Glomerular visceral epithelial cell (primary cell): ENCODE measurements at regions not wholly inside any gene's neighbourhood (a gene's known extent, or its start where the extent isn't known, plus 50 kb on each side); places are given as distances from the start of the nearest gene placed in this dataset.
"Not testable (repeated sequence)": the region's sequence is repeated elsewhere in the genome, so short reads cannot be mapped to it uniquely, and the experiment has no call there.

Source experiments
- DNase-seq: peaks from one replicate; pipeline ENCODE4 v3.0.0-alpha.2; 2016; ENCODE audit errors: extremely low spot score

DNA sequence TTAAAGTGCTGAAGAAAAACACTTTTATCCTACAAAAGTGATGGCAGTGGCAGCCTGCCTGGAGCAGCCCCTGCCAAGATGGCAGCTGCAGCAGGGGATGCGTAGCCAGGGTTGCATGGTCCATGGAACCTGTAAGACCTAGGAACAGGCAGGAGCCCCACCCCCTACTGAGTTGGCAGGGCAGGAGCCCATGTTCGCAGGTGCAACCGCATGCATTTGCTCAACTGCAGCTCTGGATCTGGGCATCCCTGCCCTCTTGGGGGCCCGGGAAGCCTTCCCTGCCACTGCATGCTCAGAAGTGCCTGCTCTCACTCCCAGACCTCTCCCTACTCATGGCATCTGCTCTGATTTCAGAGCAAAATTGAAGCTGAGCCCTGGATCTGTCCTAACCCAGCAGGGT is 779.6 kb downstream of the CDH18 start:
- DNase-seq, result no peak

DNA sequence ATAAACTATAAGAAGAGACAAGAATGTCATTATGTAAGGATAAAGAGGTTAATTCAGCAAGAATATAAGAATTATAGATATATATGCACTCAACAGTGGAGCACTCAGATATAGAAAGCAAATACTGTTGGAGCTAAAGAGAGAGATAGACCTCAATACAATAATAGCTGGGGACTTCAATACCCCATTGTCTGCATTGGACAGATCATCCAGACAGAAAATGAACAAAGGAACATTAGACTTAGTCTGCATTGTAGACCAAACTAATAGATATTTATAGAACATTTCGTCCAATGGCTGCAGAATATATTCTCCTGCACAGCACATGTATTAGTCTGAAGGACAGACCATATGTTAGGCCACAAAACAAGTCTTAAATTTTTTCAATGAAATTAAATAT is 777.1 kb downstream of the CDH18 start:
- DNase-seq, result no peak

DNA sequence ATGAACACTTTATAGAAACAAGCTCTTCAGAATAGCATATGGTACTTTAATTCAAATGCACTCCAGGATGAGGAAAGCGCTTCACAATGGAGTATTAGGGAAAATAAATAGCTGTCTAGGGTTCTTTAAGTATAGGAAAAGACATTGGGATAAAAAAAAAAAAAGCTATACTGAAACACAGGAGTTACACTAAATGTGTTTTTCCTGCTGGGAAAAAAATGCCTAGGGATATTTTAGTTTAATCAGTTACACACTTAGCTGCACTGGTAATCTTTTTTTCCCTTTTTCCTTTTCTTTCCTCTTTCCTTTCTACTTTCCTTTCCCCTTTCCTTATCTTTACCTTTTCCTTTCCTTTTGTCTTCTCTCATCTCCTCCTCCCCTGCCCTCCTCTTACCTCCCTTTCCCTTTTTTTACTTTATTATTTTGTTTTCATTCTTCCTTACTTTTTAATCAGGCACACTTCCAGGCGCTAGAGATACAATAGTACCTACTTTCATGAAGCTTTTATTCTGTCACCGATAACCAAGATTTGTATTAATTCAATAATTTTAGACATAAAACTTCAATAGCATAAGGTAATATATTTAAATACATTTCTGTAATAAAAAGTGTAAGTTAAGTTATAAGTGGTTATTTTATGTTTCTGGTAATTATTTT is 758.7 kb downstream of the CDH18 start:
- DNase-seq, result no peak

DNA sequence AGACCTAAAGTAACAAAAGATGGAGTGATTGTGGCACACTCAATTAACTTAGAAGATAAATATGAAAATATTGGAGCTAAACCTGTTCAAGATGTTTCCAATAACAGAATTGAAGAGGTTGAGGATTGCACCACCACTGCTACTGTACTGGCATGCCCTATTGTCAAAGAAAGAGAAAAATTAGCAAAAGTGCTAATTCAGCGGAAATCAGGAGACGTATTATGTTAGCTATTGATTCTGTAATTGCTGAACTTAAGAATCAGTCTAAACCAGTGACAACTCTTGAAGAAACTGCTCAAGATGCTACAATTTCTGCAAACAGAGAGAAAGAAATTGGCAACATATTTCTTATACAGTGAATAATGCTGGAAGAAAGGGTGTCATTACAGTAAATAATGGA is 754.4 kb downstream of the CDH18 start:
- DNase-seq, result no peak

DNA sequence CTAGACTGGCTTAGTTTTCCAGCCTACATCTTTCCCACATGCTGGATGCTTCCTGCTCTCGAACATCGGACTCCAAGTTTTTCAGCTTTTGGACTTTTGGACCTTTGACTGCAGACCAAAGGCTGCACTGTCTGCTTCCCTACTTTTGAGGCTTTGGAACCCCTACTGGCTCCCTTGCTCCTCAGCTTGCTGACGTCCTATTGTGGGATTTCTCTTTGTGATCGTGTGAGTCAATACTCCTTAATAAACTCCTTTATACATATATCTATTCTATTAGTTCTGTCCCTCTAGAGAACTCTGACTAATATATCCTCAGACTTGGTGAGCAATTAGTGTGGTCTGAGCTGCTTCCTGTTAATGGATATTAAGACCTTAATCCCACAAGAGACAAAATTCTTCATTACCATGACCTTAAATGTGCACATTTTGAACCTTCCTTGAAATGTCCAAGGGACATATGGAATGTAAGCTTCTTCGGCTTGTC is 752.9 kb downstream of the CDH18 start:
- DNase-seq, result no peak

DNA sequence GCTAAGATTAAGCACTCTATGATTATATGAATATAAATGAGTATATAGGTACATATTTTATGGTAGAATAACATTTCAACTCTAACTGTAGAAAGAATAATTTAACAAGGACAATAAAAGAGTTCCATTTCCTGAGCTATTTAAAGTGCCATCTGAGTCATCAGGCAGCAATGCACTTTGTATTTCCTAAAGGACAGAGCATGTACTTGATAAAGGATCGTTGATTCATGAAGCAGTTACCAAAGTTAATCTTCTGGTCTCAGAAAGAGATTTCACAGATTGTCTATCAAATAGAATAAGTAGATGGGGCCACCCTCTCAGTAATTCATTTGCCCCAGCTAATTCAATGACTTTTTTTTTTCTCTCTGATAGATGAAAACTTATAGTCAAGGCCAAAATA is 747.8 kb downstream of the CDH18 start:
- peak; percentile 48 for DNase-seq

DNA sequence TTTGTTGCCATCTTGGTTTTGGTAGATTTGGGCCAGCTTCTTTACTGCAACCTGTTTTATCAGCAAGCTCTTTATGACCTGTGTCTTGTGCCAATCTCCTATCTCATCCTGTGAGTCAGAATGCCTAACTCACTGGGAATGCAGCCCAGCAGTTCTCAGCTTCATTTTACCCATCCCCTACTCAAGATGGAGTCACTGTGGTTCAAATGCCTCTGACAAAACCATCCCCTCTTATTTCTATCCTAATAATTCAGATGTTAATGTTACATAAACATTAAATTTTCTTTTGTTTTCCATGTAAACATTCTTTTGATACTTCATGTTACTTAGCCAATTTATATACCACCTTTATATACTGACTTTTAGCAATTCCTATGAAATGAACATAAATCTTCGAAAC is 746.3 kb downstream of the CDH18 start:
- peak; percentile 5 for DNase-seq

DNA sequence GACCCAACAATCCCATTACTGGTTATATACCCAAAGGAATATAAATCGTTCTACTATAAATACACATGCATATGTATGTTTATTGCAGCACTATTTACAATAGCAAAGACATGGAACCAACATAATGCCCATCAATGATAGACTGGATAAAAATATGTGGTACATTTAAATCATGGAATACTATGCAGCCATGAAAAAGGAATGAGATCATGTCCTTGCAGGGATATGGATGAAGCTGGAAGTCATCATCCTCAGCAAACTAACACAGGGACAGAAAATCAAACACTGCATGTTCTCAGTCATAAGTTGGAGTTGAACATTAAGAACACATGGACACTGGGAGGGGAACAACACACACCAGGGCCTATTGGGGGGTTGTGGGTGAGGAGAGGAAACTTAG is 741.8 kb downstream of the CDH18 start:
- not testable (repeated sequence) for DNase-seq

DNA sequence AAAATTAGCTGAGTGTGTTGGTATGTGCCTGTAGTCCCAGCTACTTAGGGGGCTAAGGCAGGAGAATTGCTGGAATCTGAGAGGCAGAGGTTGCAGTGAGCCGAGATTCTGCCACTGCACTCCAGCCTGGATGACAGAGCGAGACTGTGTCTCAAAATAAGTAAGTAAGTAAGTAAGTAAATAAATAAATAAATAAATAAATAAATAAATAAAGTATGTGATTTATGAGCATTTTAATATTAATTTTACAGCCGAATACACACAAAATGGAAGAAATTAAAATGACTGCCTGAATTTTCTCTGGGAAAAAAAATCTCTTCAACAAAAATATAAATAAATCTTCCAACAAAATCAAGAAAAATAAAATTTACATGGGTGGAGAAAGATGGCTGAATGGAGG is 740.7 kb downstream of the CDH18 start:
- no peak for DNase-seq

DNA sequence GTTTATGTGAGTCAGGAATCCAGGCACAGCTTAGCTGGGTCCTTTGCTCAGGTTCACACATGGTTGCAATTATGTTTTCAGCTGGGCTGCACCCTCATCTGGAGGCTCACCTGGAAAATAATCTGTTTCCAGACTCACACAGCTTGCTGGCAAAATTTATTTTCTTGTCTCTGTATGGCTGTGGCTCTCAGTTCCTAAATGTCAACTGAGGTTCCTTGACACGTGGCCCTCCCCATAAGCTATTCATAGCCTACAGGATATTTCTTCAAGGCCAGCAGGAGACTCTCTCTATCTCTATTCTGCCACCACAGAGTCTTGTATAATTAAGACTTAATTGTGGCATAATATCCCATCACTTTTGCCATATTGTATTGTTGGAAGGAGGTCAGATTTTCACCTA is 732.0 kb downstream of the CDH18 start:
- no peak for DNase-seq

DNA sequence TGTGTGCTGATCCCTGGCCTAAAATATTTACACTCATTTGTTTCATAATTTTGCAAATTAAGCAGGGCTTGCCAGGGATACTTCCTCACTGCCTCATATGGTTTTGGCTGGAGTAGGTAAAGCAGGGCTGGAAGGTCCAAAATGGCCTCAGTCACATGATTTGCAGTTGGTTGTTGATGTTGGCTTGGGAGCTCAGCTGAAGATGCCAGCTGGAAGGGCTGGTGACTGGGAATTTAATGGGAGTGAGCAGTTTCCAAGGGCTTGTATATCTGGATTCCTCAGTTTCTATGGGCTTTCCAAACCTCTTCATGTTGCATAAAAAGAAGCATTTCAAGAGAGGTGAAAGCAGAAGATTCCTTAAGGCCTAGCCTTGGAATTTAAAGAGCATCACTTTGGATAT is 729.3 kb downstream of the CDH18 start:
- no peak for DNase-seq

DNA sequence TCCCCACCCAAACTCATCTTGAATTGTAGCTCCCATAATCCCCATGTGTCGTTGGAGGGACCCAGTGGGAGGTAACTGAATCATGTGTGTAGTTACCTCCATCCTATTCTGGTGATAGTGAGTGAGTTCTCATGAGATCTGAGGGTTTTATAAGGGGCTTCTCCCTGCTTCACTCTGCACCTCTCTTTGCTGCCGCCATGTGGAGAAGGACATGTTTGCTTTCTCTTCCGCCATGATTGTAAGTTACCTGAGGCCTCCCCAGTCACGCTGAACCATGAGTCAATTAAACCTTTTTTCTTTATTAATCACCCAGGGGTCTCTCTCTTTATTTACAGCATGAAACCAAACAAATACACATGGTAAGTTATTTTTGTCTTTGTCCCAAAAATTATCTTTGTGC is 726.1 kb downstream of the CDH18 start:
- DNase-seq, result no peak

DNA sequence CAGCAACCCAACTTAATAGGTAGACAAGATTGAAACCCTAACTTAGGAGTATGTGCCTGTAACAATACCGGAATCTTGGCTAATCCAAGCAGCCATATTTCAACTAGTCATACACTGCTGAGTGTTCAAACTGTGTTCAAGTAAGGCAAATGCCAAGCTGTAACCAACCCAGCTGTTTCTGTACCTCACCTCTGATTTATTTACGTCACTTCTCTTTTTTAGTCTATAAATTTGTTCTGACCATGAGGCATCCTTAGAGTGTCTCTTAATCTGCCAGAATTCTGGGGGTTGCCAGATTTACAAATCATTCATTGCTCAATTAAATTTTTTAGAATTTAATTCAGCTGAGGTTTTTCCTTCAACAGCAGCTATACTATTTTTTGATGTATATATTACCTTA is 723.2 kb downstream of the CDH18 start:
- no peak for DNase-seq

DNA sequence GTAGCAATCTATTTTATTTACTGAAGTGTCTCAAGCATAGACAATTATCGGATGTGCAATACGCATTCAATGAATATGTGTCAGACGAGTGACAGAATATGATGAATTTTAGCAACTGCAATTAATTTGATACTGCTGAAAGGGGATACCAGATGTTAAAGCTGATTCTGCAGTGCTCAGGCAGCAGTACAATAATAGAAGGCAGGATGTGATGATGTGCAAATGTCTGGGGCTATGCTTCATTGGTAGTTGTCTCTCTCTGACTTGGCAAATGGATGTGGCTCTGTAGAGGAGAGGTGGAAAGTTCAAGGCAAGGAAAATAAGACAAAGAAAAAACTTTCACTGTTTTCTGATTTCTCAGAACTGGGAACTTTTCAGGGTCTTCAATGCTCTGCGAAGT is 721.2 kb downstream of the CDH18 start:
- no peak for DNase-seq

DNA sequence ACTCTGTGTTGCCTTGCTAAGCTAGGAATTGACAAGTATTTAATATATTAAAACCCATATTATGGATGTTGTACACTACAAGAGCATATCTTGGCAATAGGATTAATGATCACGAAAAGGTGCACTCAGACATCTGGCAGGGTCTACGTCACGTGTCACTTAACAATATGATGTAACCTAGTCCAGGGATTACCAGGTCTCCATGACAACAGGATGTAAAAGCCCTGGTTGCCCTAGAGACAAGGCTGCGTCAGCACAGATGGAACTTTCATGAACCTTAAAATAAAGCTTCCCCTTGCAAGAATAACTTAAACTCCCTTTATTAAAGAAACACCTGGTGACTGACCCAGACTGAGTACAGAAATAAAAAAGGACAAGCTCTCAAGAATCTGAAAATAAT is 717.8 kb downstream of the CDH18 start:
- DNase-seq, result no peak

DNA sequence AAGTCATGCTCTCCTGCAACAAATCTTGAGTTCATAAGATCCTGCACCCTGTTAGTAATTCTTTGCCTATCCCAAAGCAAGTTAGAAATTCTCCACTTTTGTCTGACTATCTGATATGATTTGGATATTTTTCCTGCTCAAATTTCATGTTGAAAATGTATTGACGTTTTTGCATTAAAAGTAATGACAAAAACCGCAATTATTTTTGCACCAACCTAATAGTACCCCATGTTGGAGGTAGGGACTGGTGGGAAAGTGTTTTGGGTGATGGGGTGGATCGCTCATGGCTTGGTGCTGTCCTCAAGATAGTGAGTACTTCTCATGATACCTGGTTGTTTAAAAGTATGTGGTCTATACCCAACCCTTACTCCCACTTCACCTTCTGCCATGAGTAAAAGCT is 713.4 kb downstream of the CDH18 start:
- DNase-seq, result no peak

DNA sequence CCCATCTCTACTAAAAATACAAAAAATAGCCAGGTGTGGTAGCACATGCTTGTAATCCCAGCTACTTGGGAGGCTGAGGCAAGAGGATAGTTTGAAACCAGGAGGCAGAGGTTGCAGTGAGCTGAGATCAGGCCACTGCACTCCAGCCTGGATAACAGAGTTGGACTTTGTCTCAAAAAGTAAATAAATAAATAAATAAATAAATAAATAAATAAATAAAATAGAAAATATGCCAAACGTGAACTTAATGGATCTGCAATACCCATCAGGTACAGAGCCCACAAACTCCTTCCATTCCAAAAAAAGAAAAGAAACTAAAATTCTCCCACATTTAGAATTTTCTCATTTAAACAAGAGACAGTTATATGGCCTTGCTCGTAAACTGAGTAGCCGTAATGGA is 702.7 kb downstream of the CDH18 start:
- no peak for DNase-seq

DNA sequence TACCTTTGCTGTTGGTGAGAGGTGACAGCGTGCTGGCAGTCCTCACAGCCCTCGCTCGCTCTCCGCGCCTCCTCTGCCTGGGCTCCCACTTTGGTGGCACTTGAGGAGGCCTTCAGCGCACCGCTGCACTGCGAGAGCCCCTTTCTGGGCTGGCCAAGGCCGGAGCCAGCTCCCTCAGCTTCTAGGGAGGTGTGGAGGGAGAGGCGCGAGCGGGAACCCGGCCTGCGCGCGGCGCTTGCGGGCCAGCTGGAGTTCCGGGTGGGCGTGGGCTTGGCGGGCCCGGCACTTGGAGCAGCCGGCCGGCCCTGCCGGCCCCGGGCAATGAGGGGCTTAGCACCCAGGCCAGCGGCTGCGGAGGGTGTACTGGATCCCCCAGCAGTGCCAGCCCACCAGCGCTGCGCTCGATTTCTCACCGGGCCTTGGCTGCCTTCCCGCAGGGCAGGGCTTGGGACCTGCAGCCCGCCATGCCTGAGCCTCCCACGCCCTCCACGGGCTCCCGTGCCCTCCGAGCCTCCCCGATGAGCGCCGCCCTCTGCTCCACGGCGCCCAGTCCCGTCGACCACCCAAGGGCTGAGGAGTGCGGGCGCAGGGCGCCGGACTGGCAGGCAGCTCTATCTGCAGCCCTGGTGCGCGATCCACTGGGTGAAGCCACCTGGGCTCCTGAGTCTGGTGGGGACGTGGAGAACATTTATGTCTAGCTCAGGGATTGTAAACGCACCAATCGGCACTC is 700.3 kb downstream of the CDH18 start:
- DNase-seq, result not testable (repeated sequence)

DNA sequence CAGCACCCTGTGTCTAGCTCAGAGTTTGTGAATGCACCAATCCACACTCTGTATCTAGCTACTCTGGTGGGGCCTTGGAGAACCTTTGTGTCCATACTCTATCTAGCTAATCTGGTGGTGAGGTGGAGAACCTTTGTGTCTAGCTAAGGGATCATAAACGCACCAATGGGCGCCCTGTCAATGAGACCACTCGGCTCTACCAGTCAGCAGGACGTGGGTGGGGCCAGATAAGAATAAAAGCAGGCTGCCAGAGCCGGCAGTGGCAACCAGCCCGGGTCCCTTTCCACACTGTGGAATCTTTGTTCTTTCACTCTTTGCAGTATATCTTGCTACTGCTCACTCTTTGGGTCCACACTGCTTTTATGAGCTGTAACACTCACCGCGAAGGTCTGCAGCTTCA is 699.7 kb downstream of the CDH18 start:
- not testable (repeated sequence) for DNase-seq

DNA sequence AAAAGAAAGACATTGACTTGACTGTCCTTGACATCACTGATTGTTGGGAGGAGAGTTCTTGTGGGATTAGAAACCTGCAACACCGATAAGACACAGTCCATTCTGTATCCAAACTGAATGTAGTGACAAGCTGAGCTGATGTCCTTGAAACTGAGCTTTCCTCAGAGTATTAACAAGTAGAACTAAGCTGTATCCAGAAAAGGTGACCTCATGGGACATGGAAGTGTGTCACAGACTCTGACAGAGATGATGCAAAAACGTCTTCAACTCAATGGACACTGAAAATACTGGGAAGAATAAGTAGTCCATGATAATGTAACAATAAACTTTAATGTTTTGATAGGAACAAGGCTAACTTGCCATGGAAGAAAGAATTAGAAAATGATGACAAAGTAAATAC is 690.1 kb downstream of the CDH18 start:
- DNase-seq, result no peak

DNA sequence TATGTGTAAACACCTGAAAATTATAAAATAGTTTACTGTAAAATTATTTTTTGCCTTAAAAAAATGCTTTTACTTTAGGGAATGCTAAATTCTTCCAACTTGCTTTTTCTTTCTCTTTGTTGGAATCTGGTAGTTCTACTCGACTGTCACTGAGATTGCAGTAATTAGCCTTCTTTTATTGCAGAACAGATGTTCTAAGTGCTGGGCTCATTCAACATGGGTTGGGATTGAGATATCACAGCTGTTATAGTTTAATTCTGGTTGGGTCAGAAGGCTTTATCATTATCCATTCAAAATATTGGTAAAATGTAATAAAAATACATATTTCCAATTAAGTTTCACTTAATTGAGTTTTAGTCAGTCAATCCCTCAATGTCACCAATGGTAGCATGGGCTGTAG is 686.7 kb downstream of the CDH18 start:
- no peak for DNase-seq

DNA sequence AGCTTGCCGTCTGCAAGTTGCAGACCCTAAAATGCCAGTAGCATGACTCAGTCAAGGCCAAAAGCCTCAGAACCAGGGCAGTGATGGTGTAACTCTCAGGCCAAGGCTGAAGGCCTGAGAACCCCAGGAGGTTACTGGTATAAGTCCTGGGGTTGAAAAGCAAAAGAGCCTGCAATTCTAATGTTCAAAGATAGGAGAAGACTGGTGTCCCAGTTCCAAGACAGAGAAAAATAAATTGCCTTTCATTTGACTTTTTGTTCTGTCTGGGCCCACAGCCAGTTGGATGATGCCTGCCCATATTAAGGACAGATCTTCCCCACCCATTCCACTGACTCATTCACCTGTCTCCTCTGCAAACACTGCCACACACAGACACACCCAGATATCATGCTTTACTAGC is 673.2 kb downstream of the CDH18 start:
- DNase-seq, result peak; percentile 74

DNA sequence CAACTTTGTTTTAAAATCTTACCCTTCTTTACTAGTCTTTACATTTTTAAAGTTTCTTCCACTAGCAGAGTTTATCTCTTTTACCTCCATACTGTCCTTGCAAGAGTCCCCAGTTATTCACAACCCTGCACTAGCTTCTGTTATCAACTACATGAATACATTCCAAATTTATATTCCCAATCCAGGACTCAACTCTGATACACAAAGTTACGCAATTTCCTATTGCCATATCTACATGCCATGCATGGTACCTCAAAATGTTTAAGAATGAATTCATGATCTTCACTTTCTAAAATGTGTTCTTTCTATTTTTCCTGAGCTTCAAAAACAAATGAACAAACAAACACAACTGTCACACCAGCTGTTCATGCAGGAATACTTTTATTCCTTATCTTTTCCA is 668.7 kb downstream of the CDH18 start:
- DNase-seq, result no peak
